NOMO-1 (cell line): ENCODE measurements at regions not wholly inside any gene's neighbourhood (a gene's known extent, or its start where the extent isn't known, plus 50 kb on each side); places are given as distances from the start of the nearest gene placed in this dataset.
"Not testable (repeated sequence)": the region's sequence is repeated elsewhere in the genome, so short reads cannot be mapped to it uniquely, and the experiment has no call there.

Experiments
- DNase-seq, 2 experiments: peaks; one replicate each; lab custom pipeline; 2025; ENCODE audit not compliant: unreplicated experiment in 2 of 2; lab: John Stamatoyannopoulos, UW

GRCh38 chr5:110812639-110813038 is 73.8 kb downstream of the SLC25A46 start:
- no peak for DNase-seq

GRCh38 chr5:110815916-110816605 is 77.3 kb downstream of the SLC25A46 start:
- DNase-seq, result peak; percentile 29 to 77

- peak in 1 of 2 experiments; percentile 6 for DNase-seq
These were observed 78.7 kb downstream of the SLC25A46 start for GRCh38 chr5:110817459-110817858.

GRCh38 chr5:110823571-110823970 is 84.8 kb downstream of the SLC25A46 start:
- no peak for DNase-seq

- no peak for DNase-seq
These were observed 86.2 kb downstream of the SLC25A46 start for GRCh38 chr5:110824936-110825441.

GRCh38 chr5:110832683-110833082 is 93.9 kb downstream of the SLC25A46 start:
- DNase-seq, result peak; percentile 28 to 86

GRCh38 chr5:110834933-110835332 is 96.1 kb downstream of the SLC25A46 start:
- DNase-seq, result peak; percentile 38

- no peak for DNase-seq
These were observed 98.0 kb downstream of the SLC25A46 start for GRCh38 chr5:110836851-110837250.

DNA sequence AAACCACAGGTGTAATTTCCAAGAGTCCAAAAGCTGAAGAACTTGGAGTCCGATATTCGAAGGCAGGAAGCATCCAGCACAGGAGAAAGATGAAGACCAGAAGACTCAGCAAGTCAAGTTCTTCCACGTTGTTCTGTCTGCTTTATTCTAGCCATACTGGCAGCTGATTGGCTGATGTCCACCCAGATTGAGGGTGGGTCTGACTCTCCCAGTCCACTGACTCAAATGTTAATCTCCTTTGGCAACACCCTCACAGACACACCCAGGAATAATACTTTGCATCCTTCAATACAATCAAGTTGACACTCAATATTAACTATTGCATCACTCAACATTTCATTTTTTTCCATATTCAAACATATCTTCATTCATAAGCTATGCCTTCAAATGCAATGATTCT is 99.5 kb downstream of the SLC25A46 start:
- DNase-seq, result not testable (repeated sequence)

DNA sequence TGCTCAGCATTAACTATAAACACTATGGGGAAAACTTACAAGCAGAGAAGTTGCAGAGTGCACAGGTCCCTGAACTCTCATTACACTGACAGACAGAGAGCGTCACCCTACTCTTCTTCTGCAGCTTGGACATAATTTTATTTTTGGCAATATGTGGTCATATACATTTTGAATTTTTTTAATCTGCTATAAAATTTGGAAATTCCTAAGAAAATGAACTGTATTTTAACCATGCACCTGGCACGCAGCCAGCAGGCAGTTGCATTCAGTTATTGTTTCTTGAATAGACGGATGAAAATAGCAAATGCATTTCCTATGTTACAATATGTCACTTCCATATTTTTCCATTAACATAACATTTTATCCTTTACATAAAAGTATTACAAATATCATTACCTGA is 100.2 kb downstream of the SLC25A46 start:
- no peak for DNase-seq

- peak; percentile 21 to 32 for DNase-seq
These were observed 101.6 kb downstream of the SLC25A46 start for GRCh38 chr5:110840347-110840960.

- DNase-seq, result no peak
These were observed 102.3 kb downstream of the SLC25A46 start for GRCh38 chr5:110841137-110841536.

GRCh38 chr5:110842948-110843347 is 104.1 kb downstream of the SLC25A46 start:
- DNase-seq, result no peak

DNA sequence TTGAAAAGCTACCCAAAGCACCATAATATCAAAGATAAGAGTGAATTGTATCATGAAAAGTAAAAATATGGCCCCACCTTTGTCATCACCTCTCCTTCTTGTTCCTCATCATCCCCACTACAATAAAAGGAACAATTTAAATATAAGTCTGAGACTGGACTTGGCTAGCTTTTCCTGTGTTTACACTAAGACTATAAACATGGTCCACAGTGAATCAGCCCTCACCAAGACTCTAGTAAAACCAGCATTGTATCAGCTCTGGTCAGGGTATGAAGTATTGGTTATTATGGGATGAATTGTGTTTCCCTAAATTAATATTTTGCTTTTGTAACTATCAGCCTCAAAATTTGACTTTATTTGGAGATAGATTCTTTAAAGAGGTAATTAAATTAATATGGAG is 105.4 kb downstream of the SLC25A46 start:
- no peak for DNase-seq

- no peak for DNase-seq
These were observed 107.7 kb downstream of the SLC25A46 start for GRCh38 chr5:110846398-110847001.

DNA sequence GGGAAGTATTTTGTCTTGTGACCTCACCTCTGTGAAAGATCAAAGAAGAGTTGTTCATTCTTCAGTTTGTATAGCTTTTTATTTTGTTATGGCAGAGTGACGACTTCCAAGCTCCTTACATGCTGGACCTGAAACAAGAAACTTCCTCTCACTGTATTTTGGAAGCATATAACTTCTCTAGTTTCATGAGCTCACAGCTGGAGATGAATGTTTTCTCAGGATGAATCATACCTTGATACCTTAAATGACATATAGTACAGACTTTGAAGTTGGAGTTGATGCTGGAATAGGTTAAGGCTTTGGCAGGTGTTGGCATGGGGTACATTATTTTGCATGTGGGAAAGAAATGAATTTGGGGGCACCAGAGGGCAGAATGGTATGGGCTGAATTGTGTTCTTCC is 112.5 kb downstream of the SLC25A46 start:
- no peak for DNase-seq

GRCh38 chr5:110852053-110852452 is 113.2 kb downstream of the SLC25A46 start:
- peak; percentile 18 to 27 for DNase-seq

- no peak for DNase-seq
These were observed 113.7 kb downstream of the SLC25A46 start for GRCh38 chr5:110852541-110852940.

- DNase-seq, result peak in 1 of 2 experiments; percentile 24
These were observed 114.5 kb downstream of the SLC25A46 start for GRCh38 chr5:110853267-110853666.

GRCh38 chr5:110854200-110854599 is 115.4 kb downstream of the SLC25A46 start:
- no peak for DNase-seq

- DNase-seq, result no peak
These were observed 117.2 kb downstream of the SLC25A46 start for GRCh38 chr5:110855961-110856360.
